AG04450 (cell line): ENCODE measurements at regions not wholly inside any gene's neighbourhood (a gene's known extent, or its start where the extent isn't known, plus 50 kb on each side); places are given as distances from the start of the nearest gene placed in this dataset.

Experiments used
- CTCF ChIA-PET: fragments of 300-600, 350-600 bp; formaldehyde crosslinking; extraction: SDS; loops from one replicate; lab custom pipeline; 2022; ENCODE audit warnings: antibody characterized with exemption, inconsistent platforms; lab: Charles Lee
- POLR2A ChIA-PET: fragments of 350-600 bp; formaldehyde crosslinking; extraction: SDS; loops from one replicate; lab custom pipeline; 2021; ENCODE audit warnings: antibody characterized with exemption, inconsistent platforms; lab: Yijun Ruan, JAX
- DNase-seq: peaks from one replicate; pipeline ENCODE4 v3.0.0-alpha.2; 2011; ENCODE audit warnings: low read depth, low spot score
- H3K27ac ChIP-seq: one replicate; pipeline ENCODE4 v1.5.1; 2012; ENCODE audit warnings: low read depth, low read length, control low read depth
- H3K27me3 ChIP-seq: one replicate; pipeline ENCODE4 v1.6.0; 2012; ENCODE audit warnings: low read length; ENCODE audit not compliant: control insufficient read depth, insufficient read depth
- H3K4me3 ChIP-seq: 2 replicates; pipeline ENCODE4 v1.5.1; 2011; ENCODE audit warnings: mild to moderate bottlenecking, low read depth, low read length, control low read depth
- H3K9me3 ChIP-seq: 2 replicates; pipeline ENCODE4 v1.5.1; 2012; ENCODE audit warnings: low read length; ENCODE audit not compliant: control insufficient read depth, insufficient read depth
- TF ChIP-seq, protein P1 (sequence below): IDR thresholded peaks from 2 replicates; pipeline ENCODE4 v1.5.1; 2011; ENCODE audit warnings: low read depth, low read length, control low read depth, inconsistent platforms

DNA sequence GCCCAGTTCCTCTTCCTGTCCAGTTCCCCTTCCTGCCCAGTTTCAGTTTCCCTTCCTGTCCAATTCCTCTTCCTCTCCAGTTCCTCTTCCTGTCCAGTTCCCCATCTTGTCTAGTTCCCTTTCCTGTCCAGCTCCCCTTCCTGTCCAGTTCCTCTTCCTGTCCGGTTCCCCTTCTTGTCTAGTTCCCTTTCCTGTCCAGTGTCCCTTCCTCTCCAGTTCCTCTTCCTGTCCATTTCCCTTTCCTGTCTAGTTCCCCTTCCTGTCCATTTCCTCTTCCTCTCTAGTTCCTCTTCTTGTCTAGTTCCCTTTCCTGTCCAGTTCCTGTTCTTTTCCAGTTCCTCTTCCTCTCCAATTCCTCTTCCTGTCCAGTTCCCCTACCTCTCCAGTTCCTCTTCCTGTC lies 68.1 kb upstream of the ADCY1 start:
- Histone ChIP-seq H3K27ac (no peak overlapping the region), H3K4me3 (no peak overlapping the region), H3K27me3 (no peaks in the 10 kb centered on the region), H3K9me3 (peaks cover 3% of the 10 kb centered on the region)
- TF ChIP-seq, protein P1, sequence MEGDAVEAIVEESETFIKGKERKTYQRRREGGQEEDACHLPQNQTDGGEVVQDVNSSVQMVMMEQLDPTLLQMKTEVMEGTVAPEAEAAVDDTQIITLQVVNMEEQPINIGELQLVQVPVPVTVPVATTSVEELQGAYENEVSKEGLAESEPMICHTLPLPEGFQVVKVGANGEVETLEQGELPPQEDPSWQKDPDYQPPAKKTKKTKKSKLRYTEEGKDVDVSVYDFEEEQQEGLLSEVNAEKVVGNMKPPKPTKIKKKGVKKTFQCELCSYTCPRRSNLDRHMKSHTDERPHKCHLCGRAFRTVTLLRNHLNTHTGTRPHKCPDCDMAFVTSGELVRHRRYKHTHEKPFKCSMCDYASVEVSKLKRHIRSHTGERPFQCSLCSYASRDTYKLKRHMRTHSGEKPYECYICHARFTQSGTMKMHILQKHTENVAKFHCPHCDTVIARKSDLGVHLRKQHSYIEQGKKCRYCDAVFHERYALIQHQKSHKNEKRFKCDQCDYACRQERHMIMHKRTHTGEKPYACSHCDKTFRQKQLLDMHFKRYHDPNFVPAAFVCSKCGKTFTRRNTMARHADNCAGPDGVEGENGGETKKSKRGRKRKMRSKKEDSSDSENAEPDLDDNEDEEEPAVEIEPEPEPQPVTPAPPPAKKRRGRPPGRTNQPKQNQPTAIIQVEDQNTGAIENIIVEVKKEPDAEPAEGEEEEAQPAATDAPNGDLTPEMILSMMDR = no peak
- CTCF ChIA-PET = no interaction called here
- POLR2A ChIA-PET = no interaction called here
- no peak for DNase-seq

DNA sequence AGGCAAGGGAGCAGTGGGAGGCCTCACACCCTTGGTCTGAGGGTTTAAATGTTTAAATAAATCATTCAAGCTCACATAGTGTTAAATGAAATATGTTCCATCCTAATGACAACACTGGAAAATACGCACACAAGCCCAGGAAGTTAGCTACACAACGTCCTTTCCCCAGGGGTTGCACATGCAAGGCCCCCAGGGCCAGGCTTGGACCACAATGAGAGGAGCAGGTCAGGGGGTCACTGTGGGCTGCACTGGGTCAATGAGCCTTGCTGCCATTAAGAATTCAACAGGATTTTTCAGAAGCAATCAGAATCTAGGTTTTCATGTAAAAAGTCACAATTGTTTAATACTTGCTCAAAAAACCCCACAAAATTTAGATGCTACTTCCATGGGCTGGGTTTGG lies 64.9 kb upstream of the ADCY1 start:
- H3K27me3 ChIP-seq = no peaks in the 10 kb centered on the region
- no peak for DNase-seq
- H3K9me3 ChIP-seq = peaks cover 3% of the 10 kb centered on the region
- ChIA-PET POLR2A (no interaction called here), CTCF (interaction anchor here (0.8 kb wide), 1 partner anchor 12 kb away, joined by 3 read pairs; no protein-coding TSS in a partner anchor)
- H3K4me3 ChIP-seq = no peak overlapping the region
- H3K27ac ChIP-seq = no peak overlapping the region
- TF ChIP-seq, protein P1 = no peak

DNA sequence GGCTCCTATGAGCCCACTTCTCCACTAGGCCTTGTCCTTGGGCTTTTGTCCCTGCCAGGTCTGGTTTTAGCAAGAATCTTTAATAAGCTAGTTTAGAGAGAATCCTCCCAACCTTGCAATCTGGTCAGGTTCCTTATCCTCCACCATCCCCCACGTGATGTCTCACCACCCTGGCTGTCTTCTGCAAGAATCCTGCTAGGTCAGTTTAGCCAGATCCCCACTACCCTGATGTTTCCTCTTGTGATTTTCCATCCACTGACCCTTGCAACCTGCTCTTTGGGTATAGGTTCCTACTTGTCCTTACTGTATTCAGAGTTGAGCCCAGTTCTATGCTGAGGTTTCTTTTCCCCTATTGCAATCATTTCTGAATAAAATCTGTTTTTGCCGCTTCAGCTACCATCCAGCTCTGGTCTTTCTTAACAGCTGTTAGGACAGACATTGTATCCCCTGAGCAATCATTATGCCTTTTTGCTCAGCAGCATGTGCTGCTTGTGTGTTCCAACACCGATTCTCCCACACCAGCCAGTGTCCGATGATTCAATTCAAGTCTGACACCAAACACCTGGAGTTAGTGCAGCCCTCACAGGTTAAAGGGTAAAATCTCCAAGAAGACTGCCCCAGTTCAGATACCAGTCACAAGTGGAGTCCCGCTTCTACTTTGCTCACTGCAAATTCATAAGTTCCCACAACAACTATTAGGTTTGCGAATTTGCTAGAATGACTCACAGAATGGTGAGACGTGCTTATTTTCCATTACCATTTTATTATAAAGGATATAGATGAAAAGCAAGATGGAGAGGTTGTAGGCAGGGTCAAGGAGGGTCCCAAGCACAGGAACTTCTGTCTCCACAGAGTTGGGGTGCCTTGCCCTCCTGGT lies 62.2 kb upstream of the ADCY1 start:
- H3K4me3 ChIP-seq = no peak overlapping the region
- H3K9me3 ChIP-seq = no peaks in the 10 kb centered on the region; the same call in 1 of the 2 replicates
- no peaks in the 10 kb centered on the region for H3K27me3 ChIP-seq
- CTCF ChIA-PET = no interaction called here
- DNase-seq = no peak
- POLR2A ChIA-PET = no interaction called here
- no peak overlapping the region for H3K27ac ChIP-seq
- TF ChIP-seq, protein P1 = no peak

DNA sequence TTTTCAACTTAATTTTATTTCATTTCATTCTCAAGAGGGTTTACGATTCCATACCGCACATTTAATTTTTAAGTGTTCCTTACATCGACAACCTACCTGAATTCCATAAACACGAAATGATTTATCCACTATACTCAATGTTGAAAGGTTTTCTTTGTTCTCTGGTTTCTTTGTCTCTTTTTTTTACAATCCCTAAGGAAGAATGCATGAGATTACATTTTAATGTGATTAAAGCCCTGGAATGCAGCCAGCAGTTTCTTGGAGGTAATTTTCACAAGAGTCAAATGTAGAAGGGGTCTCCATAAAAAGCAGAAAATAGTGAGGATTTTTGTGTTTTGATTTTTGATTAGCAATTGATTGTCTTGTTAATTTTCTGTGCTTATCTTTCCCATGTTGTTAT lies 59.2 kb upstream of the ADCY1 start:
- CTCF ChIA-PET = no interaction called here
- H3K27me3 ChIP-seq = no peaks in the 10 kb centered on the region
- TF ChIP-seq, protein P1 = no peak
- H3K9me3 ChIP-seq = no peaks in the 10 kb centered on the region
- H3K4me3 ChIP-seq = no peak overlapping the region
- POLR2A ChIA-PET = no interaction called here
- DNase-seq = no peak
- no peak overlapping the region for H3K27ac ChIP-seq

DNA sequence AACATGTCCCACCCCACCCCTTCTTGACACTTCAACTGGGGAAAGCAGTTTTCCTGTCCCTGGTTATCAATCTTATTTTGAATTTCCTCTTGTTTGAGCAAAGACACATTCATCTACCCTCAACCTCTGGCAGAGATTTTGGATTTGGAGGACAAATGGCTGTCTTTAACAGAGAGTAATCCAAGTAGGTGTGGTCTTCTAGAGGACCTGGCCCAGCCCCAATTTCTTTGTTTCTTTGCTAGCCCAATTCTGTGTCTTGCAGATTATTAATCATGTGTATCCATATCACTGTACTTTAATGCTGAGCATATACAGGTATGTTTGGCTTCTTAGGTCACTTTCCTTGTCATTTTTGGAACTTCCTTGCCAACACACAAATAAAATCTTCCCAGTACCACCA lies 58.8 kb upstream of the ADCY1 start:
- no peak overlapping the region for H3K27ac ChIP-seq
- no peaks in the 10 kb centered on the region for H3K27me3 ChIP-seq
- POLR2A ChIA-PET = no interaction called here
- H3K9me3 ChIP-seq = no peaks in the 10 kb centered on the region
- CTCF ChIA-PET = no interaction called here
- no peak for DNase-seq
- TF ChIP-seq, protein P1 = no peak
- no peak overlapping the region for H3K4me3 ChIP-seq
